ENCODE measurements at regions not wholly inside any gene's neighbourhood (a gene's known extent, or its start where the extent isn't known, plus 50 kb on each side); places are given as distances from the start of the nearest gene placed in this dataset.

- WGBS (ENCODE audit: insufficient coverage, low coverage, missing lambda C conversion rate): 33% methylated on average over 1 of the region's 1 CpG
- Histone ChIP-seq H3K4me2 (ENCODE audit: insufficient read depth, low read length) (no peak overlapping the region), H3K36me3 (ENCODE audit: control insufficient read depth, insufficient read depth, low read length) (no peaks in the 10 kb centered on the region), H2AFZ (ENCODE audit: low read depth, low read length) (peak overlapping the region; percentile 22; the same call in 1 of the 2 replicates), H3K4me1 (replicated peaks in 1 of 2; ENCODE audit: control insufficient read depth in 2 of 2, insufficient read depth in 2 of 2, low read length in 2 of 2) (no peaks in the 10 kb centered on the region), H3K27ac (ENCODE audit: extremely low read depth, low read depth, low read length) (no peak overlapping the region), H4K20me1 (replicated peaks; ENCODE audit: control insufficient read depth, insufficient read depth, low read length) (no peaks in the 10 kb centered on the region), H3K4me3 (no peak overlapping the region), H3K9ac (ENCODE audit: insufficient read depth in 1 of 2, low read depth in 2 of 2, low read length in 2 of 2) (no peak overlapping the region), H3K9me1 (ENCODE audit: control insufficient read depth, insufficient read depth, low read length) (no peaks in the 10 kb centered on the region), H3K79me2 (ENCODE audit: control insufficient read depth, insufficient read depth, low read length) (no peaks in the 10 kb centered on the region), H3K27me3 (ENCODE audit: control insufficient read depth in 2 of 2, insufficient read depth in 2 of 2, low read length in 2 of 2) (no peaks in the 10 kb centered on the region), H3K9me3 (replicated peaks; ENCODE audit: control insufficient read depth, insufficient read depth, low read depth, low read length) (no peaks in the 10 kb centered on the region)
- no TSS peak for BruUV-seq (replicated peaks)
- FAIRE-seq (no peak), DNase-seq (ENCODE audit: extremely low read depth in 1 of 4, low spot score in 3 of 4) (no peak), ATAC-seq (no peak; the same call in 2 of the 3 replicates)
- TF ChIP-seq CCNT2 (IDR thresholded peaks at IDR 0.05; ENCODE audit: borderline replicate concordance, extremely low read depth, insufficient read length, low read depth, low read length) (no peak), ZNF695 (CRISPR knock-in tag; IDR thresholded peaks at IDR 0.05) (no peak), NCOA1 (IDR thresholded peaks at IDR 0.05; ENCODE audit: low read depth) (no peak), RB1 (IDR thresholded peaks at IDR 0.05; ENCODE audit: low read depth) (no peak)
- POLR2A ChIA-PET: interaction anchor here (1.0 to 1.6 kb wide), 4 partner anchors 10 to 20 kb away, joined by 3 to 6 read pairs (median 4); no protein-coding TSS in a partner anchor
- intact Hi-C loops (cut with micrococcal nuclease) (no loop called here), in situ Hi-C loops (cut with MboI) (no loop called here)
- CTCF ChIA-PET (ENCODE audit: low intra/inter-chr PET ratio): no interaction called here
These were observed 74.4 kb upstream of the LYPLAL1 start for GRCh38 chr1:219099307-219099706.

GRCh38 chr1:219100059-219100458 lies 73.6 kb upstream of the LYPLAL1 start:
- no peaks in the 10 kb centered on the region for H3K4me1 ChIP-seq (replicated peaks in 1 of 2; ENCODE audit: control insufficient read depth in 2 of 2, insufficient read depth in 2 of 2, low read length in 2 of 2)
- TF ChIP-seq BRF2 (IDR thresholded peaks at IDR 0.05; ENCODE audit: borderline replicate concordance, insufficient read depth, insufficient read length) (no peak), HNRNPLL (IDR thresholded peaks at IDR 0.05; ENCODE audit: low read depth, low read length, poor library complexity, severe bottlenecking) (no peak), MEIS2 (IDR thresholded peaks at IDR 0.05; ENCODE audit: partially characterized antibody) (no peak), RBM25 (IDR thresholded peaks at IDR 0.05; ENCODE audit: low read depth, low read length, severe bottlenecking) (peak; percentile 72), CGGBP1 (CRISPR knock-in tag; IDR thresholded peaks at IDR 0.05) (no peak), ZNF696 (CRISPR knock-in tag; conservative IDR thresholded peaks at IDR 0.05) (no peak), BCOR (IDR thresholded peaks at IDR 0.05) (peak; percentile 52; the same call in 1 of the 2 replicates)
- ChIA-PET POLR2A (interaction anchor here (0.6 to 1.7 kb wide), 8 partner anchors 9 to 890 kb away, joined by 3 to 6 read pairs (median 3); no protein-coding TSS in a partner anchor), CTCF (ENCODE audit: low intra/inter-chr PET ratio) (no interaction called here)
- H3K9ac ChIP-seq (ENCODE audit: insufficient read depth in 1 of 2, low read depth in 2 of 2, low read length in 2 of 2): no peak overlapping the region
- H3K27ac ChIP-seq (ENCODE audit: extremely low read depth, low read depth, low read length): no peak overlapping the region
- WGBS (ENCODE audit: insufficient coverage, low coverage, missing lambda C conversion rate): 43% methylated on average over 1 of the region's 1 CpG
- no peaks in the 10 kb centered on the region for H3K27me3 ChIP-seq (ENCODE audit: control insufficient read depth in 2 of 2, insufficient read depth in 2 of 2, low read length in 2 of 2)
- H3K79me2 ChIP-seq (ENCODE audit: control insufficient read depth, insufficient read depth, low read length): no peaks in the 10 kb centered on the region
- no peak overlapping the region for H3K4me3 ChIP-seq
- H3K4me2 ChIP-seq (ENCODE audit: insufficient read depth, low read length): no peak overlapping the region
- H2AFZ ChIP-seq (ENCODE audit: low read depth, low read length): peak overlapping the region; percentile 22; the same call in 1 of the 2 replicates
- no peaks in the 10 kb centered on the region for H3K36me3 ChIP-seq (ENCODE audit: control insufficient read depth, insufficient read depth, low read length)
- no TSS peak for BruUV-seq (replicated peaks)
- intact Hi-C loops (cut with micrococcal nuclease) (no loop called here), in situ Hi-C loops (cut with MboI) (no loop called here)
- H3K9me1 ChIP-seq (ENCODE audit: control insufficient read depth, insufficient read depth, low read length): no peaks in the 10 kb centered on the region
- ATAC-seq (peak; percentile 15; the same call in 2 of the 3 replicates), DNase-seq (ENCODE audit: extremely low read depth in 1 of 4, low spot score in 3 of 4) (no peak), FAIRE-seq (no peak)
- no peaks in the 10 kb centered on the region for H3K9me3 ChIP-seq (replicated peaks; ENCODE audit: control insufficient read depth, insufficient read depth, low read depth, low read length)
- no peaks in the 10 kb centered on the region for H4K20me1 ChIP-seq (replicated peaks; ENCODE audit: control insufficient read depth, insufficient read depth, low read length)
